ENCODE measurements at regions not wholly inside any gene's neighbourhood (a gene's known extent, or its start where the extent isn't known, plus 50 kb on each side); places are given as distances from the start of the nearest gene placed in this dataset.
A peak's percentile ranks its signal among the peaks of the same experiment; 100 is the strongest.
"Not testable (repeated sequence)": the region's sequence is repeated elsewhere in the genome, so short reads cannot be mapped to it uniquely, and the experiment has no call there.

GRCh38 chr5:134471858-134472449 is 53.5 kb upstream of the JADE2 start:
- H3K4me1 ChIP-seq (ENCODE audit: control insufficient read depth in 5 of 5, insufficient read depth in 5 of 5, low read length in 5 of 5); H3K9me3 ChIP-seq (ENCODE audit: control insufficient read depth in 5 of 5, low read length in 5 of 5); H3K27ac ChIP-seq (ENCODE audit: low read depth, low read length); H3K36me3 ChIP-seq (ENCODE audit: control insufficient read depth in 5 of 5, insufficient read depth in 5 of 5, low read length in 5 of 5); H3K9ac ChIP-seq (ENCODE audit: low read length in 5 of 5); H3K27me3 ChIP-seq (ENCODE audit: control insufficient read depth in 5 of 5, insufficient read depth in 4 of 5, low read length in 5 of 5); H3K4me3 ChIP-seq (ENCODE audit: low read depth in 1 of 5, low read length in 5 of 5): not testable (repeated sequence)

- H3K9ac ChIP-seq (ENCODE audit: low read length in 5 of 5), result no peak overlapping the region
- peaks cover 0 to 3% (median 0%) of the 10 kb centered on the region in 5 donors for H3K27me3 ChIP-seq (ENCODE audit: control insufficient read depth in 5 of 5, insufficient read depth in 4 of 5, low read length in 5 of 5)
- H3K4me3 ChIP-seq (ENCODE audit: low read depth in 1 of 5, low read length in 5 of 5), result no peak overlapping the region
- H3K36me3 ChIP-seq (ENCODE audit: control insufficient read depth in 5 of 5, insufficient read depth in 5 of 5, low read length in 5 of 5), result no peaks in the 10 kb centered on the region
- peaks cover 10 to 32% (median 24%) of the 10 kb centered on the region in 5 donors for H3K4me1 ChIP-seq (ENCODE audit: control insufficient read depth in 5 of 5, insufficient read depth in 5 of 5, low read length in 5 of 5)
- no peaks in the 10 kb centered on the region for H3K9me3 ChIP-seq (ENCODE audit: control insufficient read depth in 5 of 5, low read length in 5 of 5)
- no peak overlapping the region for H3K27ac ChIP-seq (ENCODE audit: low read depth, low read length)
Observed at GRCh38 chr5:134468921-134469400, 56.5 kb upstream of the JADE2 start.

GRCh38 chr5:134467231-134467630 is 55.5 kb upstream of the CDKN2AIPNL start:
- H3K27me3 ChIP-seq (ENCODE audit: control insufficient read depth in 5 of 5, insufficient read depth in 4 of 5, low read length in 5 of 5), result peaks cover 0 to 3% (median 0%) of the 10 kb centered on the region in 5 donors
- H3K4me3 ChIP-seq (ENCODE audit: low read depth in 1 of 5, low read length in 5 of 5), result peak overlapping the region in 3 of 5 donors; percentile 8 to 71 (median 69)

GRCh38 chr5:134466241-134467069 is 54.8 kb upstream of the CDKN2AIPNL start:
- H3K4me1 ChIP-seq (ENCODE audit: control insufficient read depth in 5 of 5, insufficient read depth in 5 of 5, low read length in 5 of 5), result peaks cover 10 to 37% (median 24%) of the 10 kb centered on the region in 5 donors
- peak overlapping the region; percentile 97 for H3K27ac ChIP-seq (ENCODE audit: low read depth, low read length)
- no peaks in the 10 kb centered on the region for H3K36me3 ChIP-seq (ENCODE audit: control insufficient read depth in 5 of 5, insufficient read depth in 5 of 5, low read length in 5 of 5)
- peak overlapping the region in 4 of 5 donors; percentile 73 to 89 (median 76) for H3K9ac ChIP-seq (ENCODE audit: low read length in 5 of 5)
- H3K9me3 ChIP-seq (ENCODE audit: control insufficient read depth in 5 of 5, low read length in 5 of 5), result no peaks in the 10 kb centered on the region
- H3K4me3 ChIP-seq (ENCODE audit: low read depth in 1 of 5, low read length in 5 of 5), result peak overlapping the region; percentile 45 to 72 (median 69)
- peaks cover 0 to 3% (median 0%) of the 10 kb centered on the region in 5 donors for H3K27me3 ChIP-seq (ENCODE audit: control insufficient read depth in 5 of 5, insufficient read depth in 4 of 5, low read length in 5 of 5)

More at GRCh38 chr5:134467231-134467630, 55.5 kb upstream of the CDKN2AIPNL start:
- Histone ChIP-seq H3K27ac (ENCODE audit: low read depth, low read length) (peak overlapping the region; percentile 97), H3K36me3 (ENCODE audit: control insufficient read depth in 5 of 5, insufficient read depth in 5 of 5, low read length in 5 of 5) (no peaks in the 10 kb centered on the region), H3K4me1 (ENCODE audit: control insufficient read depth in 5 of 5, insufficient read depth in 5 of 5, low read length in 5 of 5) (peaks cover 10 to 37% (median 24%) of the 10 kb centered on the region in 5 donors), H3K9ac (ENCODE audit: low read length in 5 of 5) (peak overlapping the region in 1 of 5 donors; percentile 73), H3K9me3 (ENCODE audit: control insufficient read depth in 5 of 5, low read length in 5 of 5) (no peaks in the 10 kb centered on the region)

- peaks cover 10 to 37% (median 24%) of the 10 kb centered on the region in 5 donors for H3K4me1 ChIP-seq (ENCODE audit: control insufficient read depth in 5 of 5, insufficient read depth in 5 of 5, low read length in 5 of 5)
- H3K36me3 ChIP-seq (ENCODE audit: control insufficient read depth in 5 of 5, insufficient read depth in 5 of 5, low read length in 5 of 5), result no peaks in the 10 kb centered on the region
- peak overlapping the region; percentile 97 for H3K27ac ChIP-seq (ENCODE audit: low read depth, low read length)
- peak overlapping the region; percentile 45 to 72 (median 69) for H3K4me3 ChIP-seq (ENCODE audit: low read depth in 1 of 5, low read length in 5 of 5)
- H3K27me3 ChIP-seq (ENCODE audit: control insufficient read depth in 5 of 5, insufficient read depth in 4 of 5, low read length in 5 of 5), result peaks cover 0 to 3% (median 0%) of the 10 kb centered on the region in 5 donors
- peak overlapping the region; percentile 73 to 93 (median 77) for H3K9ac ChIP-seq (ENCODE audit: low read length in 5 of 5)
- no peaks in the 10 kb centered on the region for H3K9me3 ChIP-seq (ENCODE audit: control insufficient read depth in 5 of 5, low read length in 5 of 5)
Observed at GRCh38 chr5:134465816-134466240, 54.1 kb upstream of the CDKN2AIPNL start.

GRCh38 chr5:134464988-134465815 is 53.5 kb upstream of the CDKN2AIPNL start:
- Histone ChIP-seq H3K4me3 (ENCODE audit: low read depth in 1 of 5, low read length in 5 of 5) (peak overlapping the region; percentile 40 to 71 (median 66)), H3K36me3 (ENCODE audit: control insufficient read depth in 5 of 5, insufficient read depth in 5 of 5, low read length in 5 of 5) (no peaks in the 10 kb centered on the region), H3K27me3 (ENCODE audit: control insufficient read depth in 5 of 5, insufficient read depth in 4 of 5, low read length in 5 of 5) (peaks cover 0 to 3% (median 0%) of the 10 kb centered on the region in 5 donors), H3K9me3 (ENCODE audit: control insufficient read depth in 5 of 5, low read length in 5 of 5) (no peaks in the 10 kb centered on the region), H3K9ac (ENCODE audit: low read length in 5 of 5) (peak overlapping the region; percentile 48 to 93 (median 74)), H3K4me1 (ENCODE audit: control insufficient read depth in 5 of 5, insufficient read depth in 5 of 5, low read length in 5 of 5) (peaks cover 10 to 37% (median 24%) of the 10 kb centered on the region in 5 donors), H3K27ac (ENCODE audit: low read depth, low read length) (peak overlapping the region; percentile 97)

GRCh38 chr5:134463991-134464760 is 52.5 kb upstream of the CDKN2AIPNL start:
- Histone ChIP-seq H3K9ac (ENCODE audit: low read length in 5 of 5) (no peak overlapping the region), H3K9me3 (ENCODE audit: control insufficient read depth in 5 of 5, low read length in 5 of 5) (no peaks in the 10 kb centered on the region), H3K4me3 (ENCODE audit: low read depth in 1 of 5, low read length in 5 of 5) (no peak overlapping the region), H3K4me1 (ENCODE audit: control insufficient read depth in 5 of 5, insufficient read depth in 5 of 5, low read length in 5 of 5) (peaks cover 12 to 37% (median 24%) of the 10 kb centered on the region in 5 donors), H3K27ac (ENCODE audit: low read depth, low read length) (no peak overlapping the region), H3K36me3 (ENCODE audit: control insufficient read depth in 5 of 5, insufficient read depth in 5 of 5, low read length in 5 of 5) (no peaks in the 10 kb centered on the region), H3K27me3 (ENCODE audit: control insufficient read depth in 5 of 5, insufficient read depth in 4 of 5, low read length in 5 of 5) (peaks cover 0 to 3% (median 0%) of the 10 kb centered on the region in 5 donors)

GRCh38 chr5:134463176-134463720 is 51.6 kb upstream of the CDKN2AIPNL start:
- Histone ChIP-seq H3K9ac (ENCODE audit: low read length in 5 of 5) (no peak overlapping the region), H3K4me3 (ENCODE audit: low read depth in 1 of 5, low read length in 5 of 5) (no peak overlapping the region), H3K4me1 (ENCODE audit: control insufficient read depth in 5 of 5, insufficient read depth in 5 of 5, low read length in 5 of 5) (peaks cover 12 to 46% (median 26%) of the 10 kb centered on the region in 5 donors), H3K9me3 (ENCODE audit: control insufficient read depth in 5 of 5, low read length in 5 of 5) (no peaks in the 10 kb centered on the region), H3K27ac (ENCODE audit: low read depth, low read length) (no peak overlapping the region), H3K36me3 (ENCODE audit: control insufficient read depth in 5 of 5, insufficient read depth in 5 of 5, low read length in 5 of 5) (no peaks in the 10 kb centered on the region), H3K27me3 (ENCODE audit: control insufficient read depth in 5 of 5, insufficient read depth in 4 of 5, low read length in 5 of 5) (peaks cover 0 to 3% (median 0%) of the 10 kb centered on the region in 5 donors)

- Histone ChIP-seq H3K9me3 (ENCODE audit: control insufficient read depth in 5 of 5, low read length in 5 of 5) (no peaks in the 10 kb centered on the region), H3K4me1 (ENCODE audit: control insufficient read depth in 5 of 5, insufficient read depth in 5 of 5, low read length in 5 of 5) (peaks cover 12 to 49% (median 28%) of the 10 kb centered on the region in 5 donors), H3K27ac (ENCODE audit: low read depth, low read length) (no peak overlapping the region), H3K9ac (ENCODE audit: low read length in 5 of 5) (no peak overlapping the region), H3K4me3 (ENCODE audit: low read depth in 1 of 5, low read length in 5 of 5) (no peak overlapping the region), H3K27me3 (ENCODE audit: control insufficient read depth in 5 of 5, insufficient read depth in 4 of 5, low read length in 5 of 5) (peaks cover 0 to 3% (median 0%) of the 10 kb centered on the region in 5 donors), H3K36me3 (ENCODE audit: control insufficient read depth in 5 of 5, insufficient read depth in 5 of 5, low read length in 5 of 5) (no peaks in the 10 kb centered on the region)
Observed at GRCh38 chr5:134462761-134463160, 51.1 kb upstream of the CDKN2AIPNL start.
